ENCODE measurements at regions not wholly inside any gene's neighbourhood (a gene's known extent, or its start where the extent isn't known, plus 50 kb on each side); places are given as distances from the start of the nearest gene placed in this dataset.

DNA sequence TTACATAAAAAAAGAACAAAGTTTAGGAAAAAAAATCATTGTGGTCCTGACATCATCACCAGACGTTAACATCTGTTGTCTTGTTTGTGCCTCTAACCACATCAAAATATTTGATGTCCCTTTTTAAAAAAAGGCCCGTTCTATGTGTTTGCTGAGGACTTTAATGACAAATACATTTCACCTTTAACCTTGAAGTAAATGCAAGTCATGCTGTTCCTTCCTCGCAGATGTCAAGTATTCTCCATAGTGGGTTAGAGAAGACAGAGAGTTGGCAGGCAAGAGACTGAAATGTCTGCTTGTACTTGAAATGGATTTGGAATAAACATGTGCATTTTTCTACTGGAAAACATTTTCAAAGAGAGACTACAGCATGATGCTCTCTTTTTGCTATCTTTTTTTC is 134.9 kb downstream of the FGF9 start:
- TF ChIP-seq, protein P1, sequence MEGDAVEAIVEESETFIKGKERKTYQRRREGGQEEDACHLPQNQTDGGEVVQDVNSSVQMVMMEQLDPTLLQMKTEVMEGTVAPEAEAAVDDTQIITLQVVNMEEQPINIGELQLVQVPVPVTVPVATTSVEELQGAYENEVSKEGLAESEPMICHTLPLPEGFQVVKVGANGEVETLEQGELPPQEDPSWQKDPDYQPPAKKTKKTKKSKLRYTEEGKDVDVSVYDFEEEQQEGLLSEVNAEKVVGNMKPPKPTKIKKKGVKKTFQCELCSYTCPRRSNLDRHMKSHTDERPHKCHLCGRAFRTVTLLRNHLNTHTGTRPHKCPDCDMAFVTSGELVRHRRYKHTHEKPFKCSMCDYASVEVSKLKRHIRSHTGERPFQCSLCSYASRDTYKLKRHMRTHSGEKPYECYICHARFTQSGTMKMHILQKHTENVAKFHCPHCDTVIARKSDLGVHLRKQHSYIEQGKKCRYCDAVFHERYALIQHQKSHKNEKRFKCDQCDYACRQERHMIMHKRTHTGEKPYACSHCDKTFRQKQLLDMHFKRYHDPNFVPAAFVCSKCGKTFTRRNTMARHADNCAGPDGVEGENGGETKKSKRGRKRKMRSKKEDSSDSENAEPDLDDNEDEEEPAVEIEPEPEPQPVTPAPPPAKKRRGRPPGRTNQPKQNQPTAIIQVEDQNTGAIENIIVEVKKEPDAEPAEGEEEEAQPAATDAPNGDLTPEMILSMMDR (IDR thresholded peaks at IDR 0.05): no peak
- no peak for TF ChIP-seq ZFX (IDR thresholded peaks at IDR 0.05; ENCODE audit: borderline replicate concordance)

Measured in 22Rv1 (cell line).